Spleen (tissue), 7 donors: ENCODE measurements at regions not wholly inside any gene's neighbourhood (a gene's known extent, or its start where the extent isn't known, plus 50 kb on each side); places are given as distances from the start of the nearest gene placed in this dataset.

ENCODE experiments used
- CTCF ChIP-seq, 11 experiments: fragments of 200-600 bp in 7 of 11; fragments of 450-650 bp in 4 of 11; sonication (generic) in 4 of 11; IDR thresholded peaks in 8 of 11; conservative IDR thresholded peaks in 3 of 11; 1 replicate in 7 of 11; 2 replicates in 4 of 11; pipeline versions ENCODE4 v1.4.0 to v1.8.0; 2016 to 2021; ENCODE audit warnings: antibody characterized with exemption in 11 of 11, inconsistent platforms in 4 of 11, mild to moderate bottlenecking in 1 of 11
- POLR2A ChIP-seq, 3 donors: fragments of 450-650 bp; IDR thresholded peaks; one replicate each; pipeline ENCODE4 v1.5.1; 2017; ENCODE audit warnings: antibody characterized with exemption in 3 of 3, mild to moderate bottlenecking in 1 of 3
- POLR2AphosphoS5 ChIP-seq, 3 donors: sonication (generic); formaldehyde crosslinking; IDR thresholded peaks; one replicate each; pipeline ENCODE4 v1.5.1; 2017; ENCODE audit warnings: antibody characterized with exemption in 3 of 3
- donor health status: DM: no; HTN: no; CAD: no; lungs with moderate emphysema.
- donor health status: DM: no; HTN: no; CAD: no.
- donor health status: DM: no; HTN: no; CAD: no.

- TF ChIP-seq CTCF (IDR thresholded peaks at IDR 0.05 in 8 of 11, conservative IDR thresholded peaks at IDR 0.05 in 3 of 11) (no peak), POLR2A (IDR thresholded peaks at IDR 0.05) (no peak), POLR2AphosphoS5 (IDR thresholded peaks at IDR 0.05) (no peak)
Observed at GRCh38 chr12:20283482-20283881, 84.9 kb upstream of the PDE3A start.
